GM19372 (cell line): ENCODE measurements at regions not wholly inside any gene's neighbourhood (a gene's known extent, or its start where the extent isn't known, plus 50 kb on each side); places are given as distances from the start of the nearest gene placed in this dataset.
"Not testable (repeated sequence)": the region's sequence is repeated elsewhere in the genome, so short reads cannot be mapped to it uniquely, and the experiment has no call there.

Source experiments
- ATAC-seq: cut with Tn5 transposase; IDR thresholded peaks from one replicate; pipeline ENCODE4 v1.9.1; 2021; ENCODE audit warnings: mild to moderate bottlenecking, low read depth, moderate library complexity; ENCODE audit not compliant: unreplicated experiment

- ATAC-seq = no peak
Observed at GRCh38 chr22:34526681-34527080, 539.3 kb upstream of the ISX start.

- no peak for ATAC-seq
Observed at GRCh38 chr22:34534101-34534500, 531.9 kb upstream of the ISX start.

GRCh38 chr22:34567367-34567766 lies 498.6 kb upstream of the ISX start:
- ATAC-seq = no peak

GRCh38 chr22:34570408-34570807 lies 495.6 kb upstream of the ISX start:
- no peak for ATAC-seq

DNA sequence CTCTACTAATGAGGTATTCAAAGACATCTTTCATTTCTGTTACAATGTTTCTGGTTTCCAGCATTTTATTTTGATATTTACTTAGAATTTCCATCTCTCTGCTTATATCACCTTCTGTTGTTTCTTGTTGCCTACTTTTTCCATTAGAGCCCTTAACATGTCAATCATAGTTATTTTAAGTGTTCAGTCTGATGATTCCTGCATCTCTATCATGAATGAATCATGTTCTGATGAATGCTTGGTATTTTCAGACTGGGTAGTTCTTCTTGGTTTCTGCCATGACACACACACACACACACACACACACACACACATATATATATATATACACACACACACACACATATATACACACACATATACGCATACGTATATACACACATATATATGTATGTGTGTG lies 486.4 kb upstream of the ISX start:
- no peak for ATAC-seq

GRCh38 chr22:34587357-34588356 lies 478.3 kb upstream of the ISX start:
- no peak for ATAC-seq

GRCh38 chr22:34588871-34589545 lies 476.9 kb upstream of the ISX start:
- ATAC-seq = no peak

DNA sequence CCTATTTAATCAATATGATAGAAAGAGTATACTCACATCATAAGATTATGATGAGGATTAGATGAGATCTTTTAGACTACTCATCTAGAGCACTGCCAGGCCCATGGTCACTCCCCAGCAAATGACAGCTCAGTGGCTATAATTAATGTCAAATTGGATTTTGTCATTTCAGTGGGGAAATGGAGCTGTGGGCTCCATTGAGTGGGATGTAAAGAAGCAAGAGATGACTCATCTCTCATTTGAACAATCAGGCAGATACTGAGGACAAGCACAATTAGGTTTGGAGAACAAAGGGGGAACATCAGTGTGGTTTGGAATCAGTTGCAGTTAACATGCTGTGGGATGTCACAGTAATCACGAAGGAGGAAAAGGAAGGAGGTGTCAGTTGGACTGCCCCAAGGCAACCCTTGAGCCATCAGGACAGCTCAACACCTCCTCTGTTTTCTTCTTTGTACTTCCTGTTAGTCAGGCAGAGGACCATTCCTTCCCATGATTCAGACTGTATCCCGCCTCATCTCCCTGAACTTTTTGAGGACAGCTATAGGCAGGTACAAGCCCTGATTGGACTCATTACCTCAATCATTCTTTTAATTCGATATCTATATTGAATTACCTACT lies 473.7 kb upstream of the ISX start:
- ATAC-seq = no peak

DNA sequence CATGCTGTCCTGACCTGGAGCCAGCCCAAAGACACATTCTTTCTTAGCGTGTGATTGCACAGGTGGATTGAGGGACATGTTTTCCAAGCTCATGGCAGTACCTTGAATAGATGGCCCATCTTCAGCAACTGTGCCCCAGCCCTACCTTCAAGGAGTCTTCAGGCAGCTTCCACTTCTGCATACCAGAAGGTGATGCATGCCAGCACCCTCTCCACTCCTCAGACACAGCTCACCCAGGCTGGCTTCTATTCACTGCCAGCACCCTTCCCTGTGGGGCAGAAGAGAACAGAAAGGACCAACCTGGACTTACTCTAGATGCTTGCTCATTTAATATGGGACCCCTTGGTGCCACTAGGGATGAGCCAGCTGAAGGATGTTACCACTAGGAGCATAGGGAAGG lies 466.4 kb upstream of the ISX start:
- no peak for ATAC-seq

- ATAC-seq = no peak
Observed at GRCh38 chr22:34604312-34604711, 461.6 kb upstream of the ISX start.

DNA sequence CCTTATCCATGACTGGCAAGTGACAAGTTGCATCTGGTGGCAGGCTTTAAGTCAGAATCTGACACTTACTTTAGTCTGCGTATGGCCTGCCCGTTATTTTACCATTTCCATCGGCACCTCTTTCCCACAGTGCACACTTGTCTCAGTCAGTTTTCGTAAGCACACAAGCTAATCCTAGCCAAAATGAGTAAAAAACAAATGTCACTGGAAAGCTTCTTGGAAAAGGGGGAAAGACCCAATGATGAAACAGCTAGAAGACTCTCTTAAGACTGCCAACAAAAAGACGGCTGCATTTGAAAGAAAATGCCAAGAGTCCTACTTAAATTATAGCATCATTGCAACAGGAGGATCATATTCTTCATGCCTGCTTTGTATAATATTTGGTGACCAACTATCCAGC lies 457.9 kb upstream of the ISX start:
- no peak for ATAC-seq

GRCh38 chr22:34608540-34609115 lies 457.3 kb upstream of the ISX start:
- ATAC-seq = no peak

DNA sequence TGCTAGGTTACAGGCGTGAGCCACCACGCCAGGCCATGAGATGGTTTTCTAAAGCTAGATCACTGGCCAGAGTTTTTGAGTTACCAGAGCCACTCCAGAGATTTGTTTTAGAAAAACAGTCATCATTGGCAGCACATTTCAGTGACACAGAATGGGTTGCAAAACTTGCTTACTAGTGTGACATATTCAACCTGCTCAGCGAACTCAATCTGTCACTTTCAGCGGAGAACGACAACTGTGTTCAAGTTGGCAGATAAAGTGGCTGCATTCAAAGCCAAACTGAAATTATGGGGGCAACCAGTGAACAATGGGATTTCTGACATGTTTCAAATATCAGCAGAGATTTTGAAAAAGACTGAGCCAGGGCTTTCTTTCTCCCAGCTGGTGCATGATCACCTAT lies 456.3 kb upstream of the ISX start:
- no peak for ATAC-seq

- no peak for ATAC-seq
Observed at GRCh38 chr22:34620161-34620560, 445.8 kb upstream of the ISX start.

DNA sequence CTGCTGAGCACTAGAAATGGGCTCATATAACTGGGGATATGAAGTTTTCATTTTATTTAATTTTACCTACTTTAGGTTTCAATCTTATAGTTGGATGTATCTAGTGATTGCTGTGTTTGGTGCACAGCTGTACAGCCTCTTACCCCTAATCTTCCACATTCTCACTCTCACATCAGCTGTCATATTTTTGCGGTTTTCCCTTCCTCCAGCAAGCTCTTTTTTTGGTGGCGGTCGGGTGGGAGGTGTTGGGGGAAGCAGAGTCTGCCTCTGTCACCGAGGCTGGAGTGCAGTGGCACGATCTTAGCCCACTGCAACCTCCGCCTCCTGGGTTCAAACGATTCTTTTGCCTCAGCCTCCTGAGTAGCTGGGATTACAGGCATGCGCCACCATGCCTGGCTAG lies 445.1 kb upstream of the ISX start:
- ATAC-seq = no peak

GRCh38 chr22:34622602-34623001 lies 443.4 kb upstream of the ISX start:
- ATAC-seq = no peak

DNA sequence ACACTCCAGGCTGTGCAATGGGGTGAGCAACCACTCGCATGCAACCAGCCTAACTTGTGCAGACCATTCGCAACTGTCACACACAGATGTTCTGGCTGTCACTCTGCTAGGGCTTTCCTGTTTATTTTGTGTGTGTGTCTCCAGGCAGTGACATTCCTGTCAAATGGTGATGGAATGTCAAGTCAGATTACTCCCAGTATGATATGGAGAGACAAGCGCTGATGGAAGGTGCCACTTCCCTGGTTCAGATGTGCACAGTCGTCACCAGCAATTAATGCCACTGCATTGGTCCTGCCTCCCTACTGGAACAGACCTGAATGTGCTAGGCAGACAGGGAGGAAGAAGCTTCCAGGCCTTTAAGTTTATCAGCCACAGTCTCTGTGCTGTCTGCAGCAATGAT lies 442.4 kb upstream of the ISX start:
- ATAC-seq = no peak

GRCh38 chr22:34625892-34626291 lies 440.1 kb upstream of the ISX start:
- not testable (repeated sequence) for ATAC-seq

DNA sequence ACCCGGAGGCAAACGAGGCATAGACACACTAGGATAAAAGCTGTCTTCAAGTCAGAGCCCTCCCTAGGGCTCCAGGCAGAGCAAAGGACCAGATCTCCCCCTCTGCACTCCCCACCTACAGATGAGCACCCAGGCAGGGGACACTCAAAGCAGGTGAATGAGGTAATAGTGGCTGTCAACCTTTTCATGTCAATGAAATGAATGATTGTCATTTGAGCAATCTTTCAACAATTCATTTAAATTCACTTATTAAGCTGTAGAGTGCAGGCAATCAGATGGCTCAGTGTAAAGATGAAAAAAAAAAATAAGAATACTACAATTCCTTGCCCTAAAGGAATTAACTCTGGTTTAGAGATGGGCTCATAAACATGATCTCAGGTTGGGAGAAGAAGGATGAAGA lies 427.8 kb upstream of the ISX start:
- no peak for ATAC-seq

DNA sequence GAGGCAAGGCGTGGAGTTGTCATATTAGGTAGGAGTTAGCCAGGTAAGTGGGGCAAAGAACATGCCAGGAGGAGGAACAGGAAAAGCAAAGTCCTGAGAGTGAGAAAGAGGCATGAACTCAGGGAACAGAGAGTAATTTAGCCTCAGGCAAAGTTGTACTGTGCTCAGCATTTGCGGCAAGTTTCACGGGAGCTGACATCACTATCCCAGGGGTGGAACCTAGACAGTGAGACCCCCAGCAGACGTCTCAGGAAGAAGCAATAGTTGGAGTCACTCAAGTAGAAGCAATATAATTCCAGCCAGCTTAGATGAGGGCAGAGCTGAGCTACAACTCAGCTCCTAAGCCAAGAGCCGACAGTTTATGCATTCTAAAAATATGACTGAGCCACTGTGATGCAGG lies 426.0 kb upstream of the ISX start:
- ATAC-seq = no peak

- ATAC-seq = no peak
Observed at GRCh38 chr22:34645375-34645774, 420.6 kb upstream of the ISX start.
